Suprapubic skin (tissue), 4 donors: ENCODE measurements at regions not wholly inside any gene's neighbourhood (a gene's known extent, or its start where the extent isn't known, plus 50 kb on each side); places are given as distances from the start of the nearest gene placed in this dataset.

ENCODE experiments used
- DNase-seq, 2 donors: peaks; one replicate each; pipeline ENCODE4 v3.0.0-alpha.2; 2019; ENCODE audit warnings: low spot score in 2 of 2
- H3K27ac ChIP-seq: fragments of 200-600 bp; sonication (generic); one replicate; pipeline ENCODE4 v1.5.1; 2019
- H3K27me3 ChIP-seq: fragments of 200-600 bp; sonication (generic); one replicate; pipeline ENCODE4 v1.5.1; 2019
- H3K36me3 ChIP-seq: fragments of 200-600 bp; sonication (generic); one replicate; pipeline ENCODE4 v1.5.1; 2019
- H3K4me1 ChIP-seq: fragments of 200-600 bp; sonication (generic); one replicate; pipeline ENCODE4 v1.5.1; 2019
- H3K4me3 ChIP-seq: fragments of 200-600 bp; sonication (generic); one replicate; pipeline ENCODE4 v1.5.1; 2019; ENCODE audit warnings: mild to moderate bottlenecking
- H3K9me3 ChIP-seq: fragments of 200-600 bp; sonication (generic); one replicate; pipeline ENCODE4 v1.5.1; 2019
- EP300 ChIP-seq: sonication (generic); formaldehyde crosslinking; IDR thresholded peaks from one replicate; pipeline ENCODE4 v1.6.1; 2017; ENCODE audit warnings: antibody characterized with exemption
- POLR2A ChIP-seq, 2 donors: fragments of 450-650 bp; IDR thresholded peaks; one replicate each; pipeline ENCODE4 v1.6.1; 2017; ENCODE audit warnings: antibody characterized with exemption in 2 of 2, mild to moderate bottlenecking in 2 of 2, moderate library complexity in 2 of 2
- POLR2AphosphoS5 ChIP-seq, 3 donors: sonication (generic); formaldehyde crosslinking; IDR thresholded peaks; one replicate each; pipeline ENCODE4 v1.6.1; 2017; ENCODE audit warnings: antibody characterized with exemption in 3 of 3
- WGBS: methylation state at CpG from one replicate; pipeline ENCODE4 v1.1.5; 2018; 5-methylcytosine and 5-hydroxymethylcytosine counted together
- TF ChIP-seq, protein P1 (sequence below), 2 donors: fragments of 200-600 bp in 1 of 2; fragments of 450-650 bp in 1 of 2; sonication (generic) in 1 of 2; IDR thresholded peaks; one replicate each; pipeline ENCODE4 v1.5.1; 2016 to 2019; ENCODE audit warnings: antibody characterized with exemption in 2 of 2, mild to moderate bottlenecking in 1 of 2, moderate library complexity in 1 of 2

DNA sequence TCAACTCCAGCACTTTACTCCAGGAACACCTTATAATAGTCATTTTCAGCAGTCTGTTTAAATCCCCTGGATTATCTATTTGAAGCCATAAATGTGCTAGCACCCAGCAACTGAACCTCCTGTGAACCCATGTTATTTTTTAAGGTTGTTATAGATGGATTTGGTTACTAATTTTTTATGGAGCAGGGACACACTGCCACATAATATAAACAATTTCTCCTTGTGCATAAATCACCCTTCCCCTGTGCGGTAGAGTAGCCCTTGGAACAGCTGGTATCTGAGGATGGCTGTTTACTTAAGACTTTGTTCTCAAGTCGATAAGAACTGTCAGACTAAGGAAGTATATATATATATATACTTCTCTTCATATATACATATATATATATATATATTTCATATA, 367.4 kb downstream of the EPHA4 start:
- TF ChIP-seq, protein P1, sequence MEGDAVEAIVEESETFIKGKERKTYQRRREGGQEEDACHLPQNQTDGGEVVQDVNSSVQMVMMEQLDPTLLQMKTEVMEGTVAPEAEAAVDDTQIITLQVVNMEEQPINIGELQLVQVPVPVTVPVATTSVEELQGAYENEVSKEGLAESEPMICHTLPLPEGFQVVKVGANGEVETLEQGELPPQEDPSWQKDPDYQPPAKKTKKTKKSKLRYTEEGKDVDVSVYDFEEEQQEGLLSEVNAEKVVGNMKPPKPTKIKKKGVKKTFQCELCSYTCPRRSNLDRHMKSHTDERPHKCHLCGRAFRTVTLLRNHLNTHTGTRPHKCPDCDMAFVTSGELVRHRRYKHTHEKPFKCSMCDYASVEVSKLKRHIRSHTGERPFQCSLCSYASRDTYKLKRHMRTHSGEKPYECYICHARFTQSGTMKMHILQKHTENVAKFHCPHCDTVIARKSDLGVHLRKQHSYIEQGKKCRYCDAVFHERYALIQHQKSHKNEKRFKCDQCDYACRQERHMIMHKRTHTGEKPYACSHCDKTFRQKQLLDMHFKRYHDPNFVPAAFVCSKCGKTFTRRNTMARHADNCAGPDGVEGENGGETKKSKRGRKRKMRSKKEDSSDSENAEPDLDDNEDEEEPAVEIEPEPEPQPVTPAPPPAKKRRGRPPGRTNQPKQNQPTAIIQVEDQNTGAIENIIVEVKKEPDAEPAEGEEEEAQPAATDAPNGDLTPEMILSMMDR (IDR thresholded peaks at IDR 0.05), result no peak
- TF ChIP-seq POLR2AphosphoS5 (IDR thresholded peaks at IDR 0.05) (no peak), EP300 (no peak), POLR2A (IDR thresholded peaks at IDR 0.05) (no peak)
- Histone ChIP-seq H3K4me3 (no peak overlapping the region), H3K27me3 (no peaks in the 10 kb centered on the region), H3K9me3 (no peaks in the 10 kb centered on the region), H3K36me3 (no peaks in the 10 kb centered on the region), H3K4me1 (no peaks in the 10 kb centered on the region), H3K27ac (no peak overlapping the region)
- 51% methylated on average over 2 of the region's 2 CpGs for WGBS
- no peak for DNase-seq

DNA sequence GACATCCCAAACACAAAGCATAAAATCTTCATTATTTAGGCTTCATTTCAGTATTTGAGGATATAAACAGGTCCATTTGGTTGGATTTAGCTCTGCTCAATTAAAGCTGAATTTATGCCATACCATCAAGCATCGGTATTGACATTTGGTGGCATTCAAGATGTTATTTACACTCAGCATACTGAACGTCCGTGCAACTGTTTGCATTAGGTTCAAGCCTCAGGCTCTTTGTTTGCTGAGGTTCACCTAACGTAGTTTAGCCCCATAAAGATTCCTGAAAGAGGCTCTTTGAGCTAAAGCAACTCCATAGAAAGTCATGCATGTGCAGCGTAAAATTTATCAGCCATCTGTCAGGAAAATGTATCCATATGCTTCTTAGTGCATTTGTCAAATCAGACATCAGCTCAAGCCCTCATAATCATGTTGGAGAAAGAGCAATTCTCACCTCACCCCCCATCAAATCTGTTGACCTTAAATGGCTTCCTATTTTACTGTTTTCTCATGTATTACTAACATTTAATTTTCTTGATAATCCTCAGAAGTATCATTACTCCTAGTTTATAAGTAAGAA, 366.9 kb downstream of the EPHA4 start:
- Histone ChIP-seq H3K9me3 (no peaks in the 10 kb centered on the region), H3K4me1 (no peaks in the 10 kb centered on the region), H3K36me3 (no peaks in the 10 kb centered on the region), H3K27me3 (no peaks in the 10 kb centered on the region), H3K27ac (no peak overlapping the region), H3K4me3 (no peak overlapping the region)
- WGBS, result 81% methylated on average over 5 of the region's 5 CpGs
- DNase-seq, result no peak
- TF ChIP-seq POLR2AphosphoS5 (IDR thresholded peaks at IDR 0.05), result no peak

DNA sequence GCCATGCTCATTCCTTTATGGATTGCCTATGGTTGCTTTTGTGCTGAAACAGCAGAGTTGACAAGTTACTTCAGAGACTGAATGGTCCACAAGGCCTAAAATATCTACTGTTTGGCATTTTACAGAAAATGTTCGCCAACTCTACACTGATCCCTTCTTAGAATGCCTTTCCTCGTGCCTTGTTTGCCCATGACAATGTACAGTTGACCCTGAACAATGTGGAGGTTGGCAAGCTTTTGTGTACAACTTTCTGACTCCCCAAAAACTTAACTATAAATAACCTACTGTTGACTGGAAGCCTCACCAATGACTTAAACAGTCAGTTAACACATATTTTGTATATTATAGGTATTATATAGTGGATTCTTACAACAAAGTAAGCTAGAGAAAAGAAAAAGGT, 361.4 kb downstream of the EPHA4 start:
- Histone ChIP-seq H3K4me1 (no peaks in the 10 kb centered on the region), H3K27ac (no peak overlapping the region), H3K4me3 (no peak overlapping the region), H3K36me3 (no peaks in the 10 kb centered on the region), H3K27me3 (no peaks in the 10 kb centered on the region), H3K9me3 (no peaks in the 10 kb centered on the region)
- 84% methylated on average over 2 of the region's 2 CpGs for WGBS
- DNase-seq, result no peak
- TF ChIP-seq EP300 (no peak), POLR2AphosphoS5 (IDR thresholded peaks at IDR 0.05) (no peak), POLR2A (IDR thresholded peaks at IDR 0.05) (no peak)
- TF ChIP-seq, protein P1 (IDR thresholded peaks at IDR 0.05), result no peak

DNA sequence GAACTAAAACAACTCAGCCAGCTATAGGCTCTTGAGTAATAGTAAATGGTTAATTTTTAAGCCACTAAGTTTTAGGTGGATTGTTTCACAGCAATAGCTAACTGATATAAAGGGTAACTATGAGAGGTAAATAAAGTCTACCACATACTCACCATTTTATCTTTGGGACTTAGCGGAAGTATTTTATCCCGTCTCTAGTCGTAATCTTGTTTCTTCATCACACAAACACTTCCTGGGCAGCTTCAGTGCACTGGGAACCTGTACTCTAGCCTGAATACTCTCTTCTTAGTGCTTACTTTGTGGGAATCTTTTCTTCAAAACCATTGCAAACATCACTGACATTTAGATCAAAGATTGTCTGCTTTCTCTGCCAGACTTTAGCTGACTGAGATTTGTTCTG, 360.5 kb downstream of the EPHA4 start:
- no peak for DNase-seq
- Histone ChIP-seq H3K4me1 (no peaks in the 10 kb centered on the region), H3K27me3 (no peaks in the 10 kb centered on the region), H3K27ac (no peak overlapping the region), H3K4me3 (no peak overlapping the region), H3K9me3 (no peaks in the 10 kb centered on the region), H3K36me3 (no peaks in the 10 kb centered on the region)
- TF ChIP-seq POLR2AphosphoS5 (IDR thresholded peaks at IDR 0.05) (no peak), EP300 (no peak)
- TF ChIP-seq, protein P1 (IDR thresholded peaks at IDR 0.05), result no peak
- 98% methylated on average over 3 of the region's 3 CpGs for WGBS

DNA sequence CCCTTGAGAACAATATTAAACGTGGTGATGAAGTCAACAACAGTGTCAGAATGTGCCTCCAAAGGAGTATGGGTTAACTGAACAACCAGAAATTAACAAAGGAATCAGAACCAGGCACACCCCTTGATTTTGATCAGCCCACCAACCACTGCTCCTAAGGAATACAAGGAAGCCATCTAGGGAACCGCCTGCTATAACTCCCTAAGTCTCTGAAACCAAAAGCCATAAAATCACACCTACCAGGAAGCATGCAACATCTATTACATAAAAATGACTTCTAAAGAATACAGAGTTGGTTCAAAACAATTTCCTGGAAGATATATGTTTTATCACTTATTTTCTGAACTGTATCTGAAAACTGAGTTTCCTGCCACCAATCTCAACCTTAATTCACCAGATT, 360.0 kb downstream of the EPHA4 start:
- no peak for DNase-seq
- Histone ChIP-seq H3K27me3 (no peaks in the 10 kb centered on the region), H3K36me3 (no peaks in the 10 kb centered on the region), H3K27ac (no peak overlapping the region), H3K9me3 (no peaks in the 10 kb centered on the region), H3K4me3 (no peak overlapping the region), H3K4me1 (no peaks in the 10 kb centered on the region)
- TF ChIP-seq POLR2A (IDR thresholded peaks at IDR 0.05), result no peak
- TF ChIP-seq, protein P1 (IDR thresholded peaks at IDR 0.05), result no peak
- no peak for TF ChIP-seq POLR2AphosphoS5 (IDR thresholded peaks at IDR 0.05)
- no peak for TF ChIP-seq EP300
- 90% methylated on average over 2 of the region's 2 CpGs for WGBS

DNA sequence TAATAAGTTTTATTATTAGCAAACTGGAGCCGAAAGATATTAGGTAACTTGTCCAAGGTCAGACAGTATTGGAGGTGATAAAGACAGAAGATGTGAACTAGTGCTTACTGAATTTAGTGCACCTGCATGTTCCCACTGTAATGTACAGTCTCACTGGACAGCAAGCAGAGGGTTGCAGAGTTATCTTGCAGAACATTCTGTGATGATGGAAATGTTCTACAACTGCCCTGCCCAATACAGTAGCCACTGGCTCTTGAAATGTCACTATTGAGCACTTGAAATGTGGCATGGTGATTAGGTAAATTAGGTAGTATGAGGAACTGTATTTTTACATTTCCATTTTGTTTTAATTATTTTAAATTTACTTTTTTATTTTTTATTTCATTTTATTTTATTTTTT, 356.6 kb downstream of the EPHA4 start:
- Histone ChIP-seq H3K4me1 (no peaks in the 10 kb centered on the region), H3K4me3 (no peak overlapping the region), H3K36me3 (no peaks in the 10 kb centered on the region), H3K27me3 (no peaks in the 10 kb centered on the region), H3K9me3 (no peaks in the 10 kb centered on the region), H3K27ac (no peak overlapping the region)
- WGBS, result 89% methylated on average over 1 of the region's 1 CpG
- TF ChIP-seq POLR2A (IDR thresholded peaks at IDR 0.05) (no peak), POLR2AphosphoS5 (IDR thresholded peaks at IDR 0.05) (no peak), EP300 (no peak)
- TF ChIP-seq, protein P1 (IDR thresholded peaks at IDR 0.05), result no peak
- no peak for DNase-seq
